Gastroesophageal sphincter (tissue), 4 donors: ENCODE measurements at regions not wholly inside any gene's neighbourhood (a gene's known extent, or its start where the extent isn't known, plus 50 kb on each side); places are given as distances from the start of the nearest gene placed in this dataset.

Experiments used
- ATAC-seq: fragments of 150-250 bp; one replicate; pipeline ENCODE4 v1.9.1; 2016; ENCODE audit warnings: mild to moderate bottlenecking, moderate library complexity
- H3K27ac ChIP-seq, 4 donors: fragments of 200-600 bp; sonication (generic) in 3 of 4; 1 replicate in 3 of 4; 2 replicates in 1 of 4; pipeline ENCODE4 v1.5.1; 2016 to 2019
- H3K27me3 ChIP-seq: fragments of 200-600 bp; sonication (generic); one replicate; pipeline ENCODE4 v1.5.1; 2019
- H3K36me3 ChIP-seq, 2 donors: fragments of 200-600 bp; sonication (generic); one replicate each; pipeline ENCODE4 v1.5.1; 2019; ENCODE audit warnings: control low read depth in 1 of 2
- H3K4me1 ChIP-seq, 3 donors: fragments of 200-600 bp; sonication (generic); 1 replicate in 2 of 3; 2 replicates in 1 of 3; pipeline ENCODE4 v1.5.1; 2016 to 2019; ENCODE audit warnings: control low read depth in 2 of 3
- H3K4me3 ChIP-seq, 2 donors: fragments of 200-600 bp; sonication (generic); one replicate each; pipeline ENCODE4 v1.5.1; 2019; ENCODE audit warnings: mild to moderate bottlenecking in 1 of 2, moderate library complexity in 1 of 2
- H3K9me3 ChIP-seq, 3 donors: fragments of 200-600 bp; sonication (generic); one replicate each; pipeline ENCODE4 v1.5.1; 2017 to 2019; ENCODE audit warnings: control low read depth in 2 of 3
- CTCF ChIP-seq, 4 experiments: fragments of 200-600 bp in 2 of 4; fragments of 450-650 bp in 2 of 4; sonication (generic) in 1 of 4; IDR thresholded peaks; one replicate each; pipeline ENCODE4 v1.5.1; 2017 to 2019; ENCODE audit warnings: antibody characterized with exemption in 4 of 4, mild to moderate bottlenecking in 2 of 4, moderate library complexity in 2 of 4
- EP300 ChIP-seq: sonication (generic); formaldehyde crosslinking; IDR thresholded peaks from one replicate; pipeline ENCODE4 v1.6.1; 2017; ENCODE audit warnings: antibody characterized with exemption, mild to moderate bottlenecking
- POLR2A ChIP-seq, 2 donors: fragments of 450-650 bp; IDR thresholded peaks; one replicate each; pipeline ENCODE4 v1.6.1; 2017; ENCODE audit warnings: antibody characterized with exemption in 2 of 2, mild to moderate bottlenecking in 2 of 2, moderate library complexity in 1 of 2
- POLR2AphosphoS5 ChIP-seq: sonication (generic); formaldehyde crosslinking; IDR thresholded peaks from one replicate; pipeline ENCODE4 v1.6.1; 2017; ENCODE audit warnings: antibody characterized with exemption
- WGBS, 2 donors: methylation state at CpG; one replicate each; pipeline ENCODE4 v1.1.5; 2018; ENCODE audit warnings: low coverage in 1 of 2; 5-methylcytosine and 5-hydroxymethylcytosine counted together

GRCh38 chr2:216925636-216926366 is 65.9 kb upstream of the TNP1 start:
- no peaks in the 10 kb centered on the region for H3K4me1 ChIP-seq
- H3K27ac ChIP-seq, result no peak overlapping the region
- TF ChIP-seq CTCF (IDR thresholded peaks at IDR 0.05) (no peak), POLR2A (IDR thresholded peaks at IDR 0.05) (no peak), EP300 (no peak), POLR2AphosphoS5 (no peak)
- no peaks in the 10 kb centered on the region for H3K27me3 ChIP-seq
- no peak overlapping the region for H3K4me3 ChIP-seq
- no peak for ATAC-seq
- WGBS, 2 donors, result 67 to 81% methylated on average over 5 of the region's 6 CpGs
- H3K36me3 ChIP-seq, result no peaks in the 10 kb centered on the region
- H3K9me3 ChIP-seq, result no peaks in the 10 kb centered on the region

- ATAC-seq, result no peak
- H3K27ac ChIP-seq, result no peak overlapping the region
- WGBS, 2 donors, result 89 to 97% methylated on average over 3 to 4 of the region's 4 CpGs
- H3K4me3 ChIP-seq, result no peak overlapping the region
- no peaks in the 10 kb centered on the region for H3K27me3 ChIP-seq
- H3K36me3 ChIP-seq, result no peaks in the 10 kb centered on the region
- no peak for TF ChIP-seq EP300
- no peaks in the 10 kb centered on the region for H3K9me3 ChIP-seq
- H3K4me1 ChIP-seq, result no peaks in the 10 kb centered on the region
Observed at GRCh38 chr2:216925006-216925405, 65.1 kb upstream of the TNP1 start.

- H3K9me3 ChIP-seq, result no peaks in the 10 kb centered on the region
- H3K4me1 ChIP-seq, result no peaks in the 10 kb centered on the region
- ATAC-seq, result no peak
- TF ChIP-seq POLR2A (IDR thresholded peaks at IDR 0.05), result no peak
- no peak for TF ChIP-seq EP300
- TF ChIP-seq POLR2AphosphoS5, result no peak
- TF ChIP-seq CTCF (IDR thresholded peaks at IDR 0.05), result no peak
- WGBS, 2 donors, result 75 to 96% methylated on average over 3 of the region's 3 CpGs
- H3K27me3 ChIP-seq, result no peaks in the 10 kb centered on the region
- no peak overlapping the region for H3K4me3 ChIP-seq
- H3K36me3 ChIP-seq, result no peaks in the 10 kb centered on the region
- no peak overlapping the region for H3K27ac ChIP-seq
Observed at GRCh38 chr2:216923706-216924105, 63.8 kb upstream of the TNP1 start.

GRCh38 chr2:216922175-216922780 is 62.4 kb upstream of the TNP1 start:
- H3K27ac ChIP-seq, result no peak overlapping the region
- no peak for ATAC-seq
- H3K27me3 ChIP-seq, result no peaks in the 10 kb centered on the region
- no peaks in the 10 kb centered on the region for H3K9me3 ChIP-seq
- 79 to 84% methylated on average over 6 of the region's 6 CpGs for WGBS, 2 donors
- no peaks in the 10 kb centered on the region for H3K36me3 ChIP-seq
- no peak overlapping the region for H3K4me3 ChIP-seq
- TF ChIP-seq EP300, result no peak
- no peak for TF ChIP-seq POLR2AphosphoS5
- TF ChIP-seq POLR2A (IDR thresholded peaks at IDR 0.05), result no peak
- TF ChIP-seq CTCF (IDR thresholded peaks at IDR 0.05), result no peak
- peaks cover 0 to 7% (median 6%) of the 10 kb centered on the region in 3 donors for H3K4me1 ChIP-seq

- no peak overlapping the region for H3K4me3 ChIP-seq
- no peaks in the 10 kb centered on the region for H3K9me3 ChIP-seq
- no peak for ATAC-seq
- H3K27ac ChIP-seq, result no peak overlapping the region
- peaks cover 0 to 7% (median 6%) of the 10 kb centered on the region in 3 donors for H3K4me1 ChIP-seq
- no peaks in the 10 kb centered on the region for H3K27me3 ChIP-seq
- TF ChIP-seq CTCF (IDR thresholded peaks at IDR 0.05) (no peak), EP300 (no peak), POLR2A (IDR thresholded peaks at IDR 0.05) (no peak), POLR2AphosphoS5 (no peak)
- WGBS, 2 donors, result 85 to 95% methylated on average over 4 to 6 of the region's 10 CpGs
- H3K36me3 ChIP-seq, result no peaks in the 10 kb centered on the region
Observed at GRCh38 chr2:216920937-216921456, 61.1 kb upstream of the TNP1 start.
